Body of pancreas (tissue), 4 donors: ENCODE measurements at regions not wholly inside any gene's neighbourhood (a gene's known extent, or its start where the extent isn't known, plus 50 kb on each side); places are given as distances from the start of the nearest gene placed in this dataset.

ENCODE experiments used
- ATAC-seq: fragments of 150-250 bp; one replicate; pipeline ENCODE4 v1.9.1; 2016
- DNase-seq, 4 donors: peaks; one replicate each; pipeline ENCODE4 v3.0.0-alpha.2; 2019
- H3K27ac ChIP-seq, 4 donors: fragments of 200-600 bp; sonication (generic); 1 replicate in 3 of 4; 2 replicates in 1 of 4; pipeline versions ENCODE4 v1.5.1 to v1.6.1; 2016 to 2019; ENCODE audit warnings: mild to moderate bottlenecking in 1 of 4, mixed read lengths in 1 of 4, moderate library complexity in 1 of 4
- H3K27me3 ChIP-seq, 2 donors: fragments of 200-600 bp; sonication (generic); one replicate each; pipeline ENCODE4 v1.6.0; 2016; ENCODE audit warnings: mild to moderate bottlenecking in 1 of 2
- H3K36me3 ChIP-seq, 2 donors: fragments of 200-600 bp; sonication (generic); replicated peaks in 1 of 2; 2 replicates each; pipeline ENCODE4 v1.5.1; 2016; ENCODE audit warnings: low read depth in 2 of 2; ENCODE audit not compliant: insufficient read depth in 1 of 2
- H3K4me1 ChIP-seq: fragments of 200-600 bp; sonication (generic); one replicate; pipeline ENCODE4 v1.6.0; 2016
- H3K4me3 ChIP-seq, 2 donors: fragments of 200-600 bp; sonication (generic); 1 replicate in 1 of 2; 2 replicates in 1 of 2; pipeline ENCODE4 v1.5.1; 2016 to 2019
- H3K9me3 ChIP-seq, 3 donors: fragments of 200-600 bp; sonication (generic); 1 replicate in 2 of 3; 2 replicates in 1 of 3; pipeline ENCODE4 v1.5.1; 2016
- CTCF ChIP-seq, 7 experiments: fragments of 450-650 bp in 4 of 7; fragments of 200-600 bp in 3 of 7; sonication (generic) in 3 of 7; IDR thresholded peaks; one replicate each; pipeline ENCODE4 v1.5.1; 2016 to 2019; ENCODE audit warnings: antibody characterized with exemption in 7 of 7
- POLR2A ChIP-seq, 3 donors: fragments of 450-650 bp; IDR thresholded peaks; one replicate each; pipeline ENCODE4 v1.6.1; 2016; ENCODE audit warnings: antibody characterized with exemption in 3 of 3, mild to moderate bottlenecking in 2 of 3
- WGBS, 2 donors: methylation state at CpG; one replicate each; pipeline ENCODE4 v1.1.5; 2017; 5-methylcytosine and 5-hydroxymethylcytosine counted together
- intact Hi-C: fragments of 100-400 bp; cut with DNase I; formaldehyde crosslinking; loops from one replicate; pipeline ENCODE4 v1.15.1; 2023

GRCh38 chr12:128009108-128009507, 257.9 kb upstream of the TMEM132C start:
- no peaks in the 10 kb centered on the region for H3K36me3 ChIP-seq
- no peaks in the 10 kb centered on the region for H3K27me3 ChIP-seq
- WGBS, 2 donors: 43 to 58% methylated on average over 8 of the region's 8 CpGs
- H3K4me1 ChIP-seq: no peaks in the 10 kb centered on the region
- DNase-seq (no peak), ATAC-seq (no peak)
- no peak overlapping the region for H3K27ac ChIP-seq
- H3K9me3 ChIP-seq: no peaks in the 10 kb centered on the region
- TF ChIP-seq POLR2A (IDR thresholded peaks at IDR 0.05): no peak
- no peak for TF ChIP-seq CTCF (IDR thresholded peaks at IDR 0.05)
- no peak overlapping the region for H3K4me3 ChIP-seq
- intact Hi-C loops: no loop called here

DNA sequence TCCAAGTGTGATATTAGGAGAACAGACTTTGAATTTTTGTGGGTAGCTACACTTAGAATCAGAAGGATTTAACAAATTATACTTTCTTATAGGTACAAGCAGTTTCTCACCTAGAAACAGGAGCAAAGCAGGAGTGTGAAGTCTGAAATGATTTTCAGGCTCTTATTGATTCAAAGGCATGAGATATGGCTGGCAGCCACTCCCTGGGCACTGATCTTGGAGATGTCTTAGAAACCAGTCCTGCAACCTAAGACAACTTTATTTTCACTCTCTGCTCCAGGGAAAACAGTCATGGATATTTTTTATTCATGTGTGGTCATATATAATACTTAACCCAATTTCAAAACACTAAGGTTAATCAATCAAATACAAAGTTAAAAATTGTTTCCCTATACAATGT, 254.9 kb upstream of the TMEM132C start:
- Histone ChIP-seq H3K4me3 (no peak overlapping the region), H3K27me3 (no peaks in the 10 kb centered on the region), H3K9me3 (no peaks in the 10 kb centered on the region), H3K36me3 (no peaks in the 10 kb centered on the region), H3K27ac (no peak overlapping the region), H3K4me1 (no peaks in the 10 kb centered on the region)
- TF ChIP-seq POLR2A (IDR thresholded peaks at IDR 0.05) (no peak), CTCF (IDR thresholded peaks at IDR 0.05) (no peak)
- intact Hi-C loops: no loop called here
- no peak for DNase-seq
- ATAC-seq: no peak

DNA sequence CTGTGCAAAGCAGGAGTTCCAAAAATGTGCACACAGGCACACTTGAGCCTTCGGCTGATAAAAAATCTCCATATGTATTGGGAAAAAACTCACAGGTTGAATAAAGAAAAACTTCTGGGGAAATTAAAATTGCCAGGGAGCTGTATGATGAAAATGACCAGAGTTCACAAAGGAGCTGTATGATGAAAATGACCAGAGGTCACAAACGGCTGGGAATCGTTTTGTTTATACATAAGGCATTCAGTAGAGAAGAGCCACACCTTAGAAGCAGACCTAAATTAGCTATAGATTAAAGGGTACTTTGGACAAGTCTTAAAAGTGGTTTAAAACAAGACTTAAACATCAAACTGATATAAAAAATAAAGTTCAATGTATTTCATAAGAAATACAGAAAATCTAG, 251.7 kb upstream of the TMEM132C start:
- DNase-seq (no peak), ATAC-seq (no peak)
- H3K4me1 ChIP-seq: no peaks in the 10 kb centered on the region
- H3K36me3 ChIP-seq: no peaks in the 10 kb centered on the region
- no peak overlapping the region for H3K4me3 ChIP-seq
- no peaks in the 10 kb centered on the region for H3K27me3 ChIP-seq
- no peak overlapping the region for H3K27ac ChIP-seq
- 44 to 46% methylated on average over 3 of the region's 3 CpGs for WGBS, 2 donors
- no peaks in the 10 kb centered on the region for H3K9me3 ChIP-seq
- intact Hi-C loops: no loop called here
- TF ChIP-seq CTCF (IDR thresholded peaks at IDR 0.05) (no peak), POLR2A (IDR thresholded peaks at IDR 0.05) (no peak)

GRCh38 chr12:128018067-128018466, 248.9 kb upstream of the TMEM132C start:
- no peak for TF ChIP-seq CTCF (IDR thresholded peaks at IDR 0.05)
- TF ChIP-seq POLR2A (IDR thresholded peaks at IDR 0.05): no peak
- WGBS, 2 donors: 60 to 65% methylated on average over 10 of the region's 10 CpGs
- DNase-seq: no peak
- no peak overlapping the region for H3K4me3 ChIP-seq
- H3K9me3 ChIP-seq: no peaks in the 10 kb centered on the region
- no peaks in the 10 kb centered on the region for H3K36me3 ChIP-seq
- ATAC-seq: no peak
- H3K4me1 ChIP-seq: no peaks in the 10 kb centered on the region
- intact Hi-C loops: no loop called here
- no peak overlapping the region for H3K27ac ChIP-seq
- H3K27me3 ChIP-seq: no peaks in the 10 kb centered on the region

DNA sequence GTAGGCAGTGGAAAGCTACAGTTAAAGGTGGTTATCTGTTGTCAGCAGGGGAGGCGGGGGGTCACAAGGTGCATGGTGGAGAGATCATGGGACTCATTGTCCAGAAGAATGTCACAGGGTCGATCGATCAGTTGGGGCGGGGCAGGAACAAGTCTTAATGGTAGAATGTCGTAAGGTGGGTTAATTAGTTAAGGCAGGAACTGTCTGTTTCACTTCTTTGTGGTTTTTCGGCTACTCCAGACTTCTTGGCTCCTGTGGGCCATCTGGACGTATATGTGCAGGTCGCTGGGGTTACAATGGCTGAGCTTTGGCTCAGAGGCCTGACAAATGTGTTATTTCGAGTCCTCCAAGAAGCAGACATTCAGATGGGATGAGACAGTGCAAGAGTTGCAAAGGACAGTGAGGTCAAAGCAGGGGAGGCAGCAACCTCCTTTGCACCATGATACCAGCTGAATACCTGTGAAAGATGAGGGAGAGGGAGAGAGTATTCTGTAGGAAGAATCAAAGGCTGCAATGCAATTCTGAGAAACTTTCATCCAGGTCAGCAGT, 246.9 kb upstream of the TMEM132C start:
- Histone ChIP-seq H3K4me1 (no peaks in the 10 kb centered on the region), H3K27ac (no peak overlapping the region), H3K9me3 (no peaks in the 10 kb centered on the region), H3K27me3 (no peaks in the 10 kb centered on the region), H3K4me3 (no peak overlapping the region), H3K36me3 (no peaks in the 10 kb centered on the region)
- intact Hi-C loops: no loop called here
- ATAC-seq (no peak), DNase-seq (no peak)
- TF ChIP-seq CTCF (IDR thresholded peaks at IDR 0.05): no peak
- no peak for TF ChIP-seq POLR2A (IDR thresholded peaks at IDR 0.05)
- WGBS, 2 donors: 44 to 61% methylated on average over 9 of the region's 9 CpGs
